ENCODE measurements at regions not wholly inside any gene's neighbourhood (a gene's known extent, or its start where the extent isn't known, plus 50 kb on each side); places are given as distances from the start of the nearest gene placed in this dataset.

- Histone ChIP-seq H3K4me1 (ENCODE audit: control insufficient read depth in 2 of 2, insufficient read depth in 2 of 2, low read length in 2 of 2) (no peaks in the 10 kb centered on the region), H3K27ac (ENCODE audit: low read length in 2 of 2) (no peak overlapping the region), H3K4me3 (ENCODE audit: control extremely low read depth in 1 of 5, extremely low read depth in 1 of 5, insufficient read depth in 1 of 5, low read depth in 2 of 5, low read length in 4 of 5) (no peak overlapping the region), H3K9me3 (ENCODE audit: control extremely low read depth in 1 of 3, control insufficient read depth in 2 of 3, insufficient read depth in 1 of 3, low read length in 2 of 3) (no peaks in the 10 kb centered on the region), H3K36me3 (replicated peaks in 1 of 2; ENCODE audit: control extremely low read depth in 1 of 2, control insufficient read depth in 1 of 2, extremely low read depth in 1 of 2, insufficient read depth in 2 of 2, low read length in 1 of 2) (no peaks in the 10 kb centered on the region), H4K20me1 (ENCODE audit: control insufficient read depth, insufficient read depth, low read length, poor library complexity, severe bottlenecking) (no peaks in the 10 kb centered on the region), H3K4me2 (replicated peaks; ENCODE audit: low read depth, low read length, poor library complexity, severe bottlenecking) (no peak overlapping the region), H3K79me2 (ENCODE audit: control insufficient read depth, insufficient read depth, low read length) (no peaks in the 10 kb centered on the region), H3K27me3 (replicated peaks in 1 of 4; ENCODE audit: control extremely low read depth in 1 of 4, control insufficient read depth in 3 of 4, insufficient read depth in 4 of 4, low read length in 3 of 4) (peaks cover 0 to 2% (median under 1%) of the 10 kb centered on the region in 4 experiments), H2AFZ (ENCODE audit: insufficient read depth, low read depth, low read length, poor library complexity, severe bottlenecking) (no peak overlapping the region), H3K9ac (ENCODE audit: low read length) (no peak overlapping the region)
- Mint-ChIP-seq H3K27ac (no peak overlapping the region), H3K27me3 (peaks cover 21% of the 10 kb centered on the region), H3K9me3 (ENCODE audit: insufficient read depth) (no peaks in the 10 kb centered on the region), H3K4me3 (no peak overlapping the region), H3K4me1 (no peaks in the 10 kb centered on the region)
- intact Hi-C loops (cut with micrococcal nuclease) = no loop called here
- POLR2A ChIA-PET = no interaction called here
- TF ChIP-seq CTCF (IDR thresholded peaks at IDR 0.05) (no peak), EZH2 (IDR thresholded peaks at IDR 0.05; ENCODE audit: borderline replicate concordance, insufficient read depth, low read depth, low read length, poor library complexity, severe bottlenecking) (no peak)
- WGBS (ENCODE audit: insufficient coverage) = 88% methylated on average over 11 of the region's 11 CpGs
- CTCF ChIA-PET = no interaction called here
- ATAC-seq (ENCODE audit: low read depth) (no peak), DNase-seq (no peak)
These were observed 96.5 kb upstream of the WNT4 start for GRCh38 chr1:22239378-22239777.

DNA sequence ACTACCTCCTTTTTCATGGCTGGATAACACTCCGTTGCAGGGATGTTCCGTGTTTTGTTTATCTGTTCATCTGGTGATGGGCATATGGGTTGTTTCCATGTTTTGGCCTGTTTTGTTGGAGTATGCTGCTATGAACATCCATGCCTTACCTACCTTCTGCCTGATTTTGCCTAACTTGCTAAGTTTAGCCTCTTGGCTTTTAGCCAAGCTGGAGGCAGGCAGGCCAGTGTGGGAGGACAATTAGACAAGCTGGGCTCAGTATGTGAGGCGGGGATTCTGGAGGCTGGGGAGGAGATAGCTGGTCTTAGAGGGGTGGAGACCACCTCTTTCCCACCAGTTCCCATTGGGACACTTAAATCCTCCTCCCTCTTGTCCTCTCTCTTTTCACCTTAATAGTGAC lies 98.4 kb upstream of the WNT4 start:
- Histone ChIP-seq H3K79me2 (ENCODE audit: control insufficient read depth, insufficient read depth, low read length) (no peaks in the 10 kb centered on the region), H4K20me1 (ENCODE audit: control insufficient read depth, insufficient read depth, low read length, poor library complexity, severe bottlenecking) (no peaks in the 10 kb centered on the region), H3K9ac (ENCODE audit: low read length) (no peak overlapping the region), H3K27me3 (replicated peaks in 1 of 4; ENCODE audit: control extremely low read depth in 1 of 4, control insufficient read depth in 3 of 4, insufficient read depth in 4 of 4, low read length in 3 of 4) (peaks cover 0 to 2% (median 0%) of the 10 kb centered on the region in 4 experiments), H3K36me3 (replicated peaks in 1 of 2; ENCODE audit: control extremely low read depth in 1 of 2, control insufficient read depth in 1 of 2, extremely low read depth in 1 of 2, insufficient read depth in 2 of 2, low read length in 1 of 2) (no peaks in the 10 kb centered on the region), H3K4me3 (ENCODE audit: control extremely low read depth in 1 of 5, extremely low read depth in 1 of 5, insufficient read depth in 1 of 5, low read depth in 2 of 5, low read length in 4 of 5) (no peak overlapping the region), H3K4me2 (replicated peaks; ENCODE audit: low read depth, low read length, poor library complexity, severe bottlenecking) (no peak overlapping the region), H3K4me1 (ENCODE audit: control insufficient read depth in 2 of 2, insufficient read depth in 2 of 2, low read length in 2 of 2) (no peaks in the 10 kb centered on the region), H3K27ac (ENCODE audit: low read length in 2 of 2) (no peak overlapping the region), H2AFZ (ENCODE audit: insufficient read depth, low read depth, low read length, poor library complexity, severe bottlenecking) (no peak overlapping the region), H3K9me3 (ENCODE audit: control extremely low read depth in 1 of 3, control insufficient read depth in 2 of 3, insufficient read depth in 1 of 3, low read length in 2 of 3) (no peaks in the 10 kb centered on the region)
- no CpG with 5 or more reads among the region's 3 CpGs for WGBS (ENCODE audit: insufficient coverage)
- Mint-ChIP-seq H3K27ac (no peak overlapping the region), H3K4me1 (no peaks in the 10 kb centered on the region), H3K9me3 (ENCODE audit: insufficient read depth) (no peaks in the 10 kb centered on the region), H3K4me3 (no peak overlapping the region), H3K27me3 (peaks cover 17% of the 10 kb centered on the region)
- intact Hi-C loops (cut with micrococcal nuclease) = no loop called here
- POLR2A ChIA-PET = no interaction called here
- TF ChIP-seq EZH2 (IDR thresholded peaks at IDR 0.05; ENCODE audit: borderline replicate concordance, insufficient read depth, low read depth, low read length, poor library complexity, severe bottlenecking) = no peak
- no peak for TF ChIP-seq CTCF (IDR thresholded peaks at IDR 0.05)
- no peak for ATAC-seq (ENCODE audit: low read depth)
- CTCF ChIA-PET = no interaction called here
- DNase-seq = no peak
